KOPT-K1 (cell line): ENCODE measurements at regions not wholly inside any gene's neighbourhood (a gene's known extent, or its start where the extent isn't known, plus 50 kb on each side); places are given as distances from the start of the nearest gene placed in this dataset.
"Not testable (repeated sequence)": the region's sequence is repeated elsewhere in the genome, so short reads cannot be mapped to it uniquely, and the experiment has no call there.

Experiments
- H3K27ac ChIP-seq: fragments of 200-600 bp; sonication (generic); 2 replicates; pipeline ENCODE4 v1.5.1; 2016; ENCODE audit warnings: antibody characterized with exemption, mild to moderate bottlenecking, low read depth, low read length; ENCODE audit not compliant: poor library complexity, severe bottlenecking
- H3K36me3 ChIP-seq: fragments of 200-600 bp; sonication (generic); 2 replicates; pipeline ENCODE4 v1.5.1; 2017; ENCODE audit warnings: antibody characterized with exemption, mild to moderate bottlenecking, low read length, moderate library complexity; ENCODE audit not compliant: insufficient read depth
- H3K9me3 ChIP-seq: fragments of 200-600 bp; sonication (generic); 2 replicates; pipeline ENCODE4 v1.5.1; 2017; ENCODE audit warnings: antibody characterized with exemption, low read length, mild to moderate bottlenecking; ENCODE audit not compliant: insufficient read depth, poor library complexity, severe bottlenecking

GRCh38 chr1:218518216-218518740 lies 173.1 kb downstream of the TGFB2 start:
- Histone ChIP-seq H3K9me3 (no peaks in the 10 kb centered on the region), H3K36me3 (no peaks in the 10 kb centered on the region), H3K27ac (no peak overlapping the region)

- H3K27ac ChIP-seq, H3K9me3 ChIP-seq, H3K36me3 ChIP-seq: not testable (repeated sequence)
Observed at GRCh38 chr1:218520646-218521045, 175.5 kb downstream of the TGFB2 start.

- no peaks in the 10 kb centered on the region for H3K9me3 ChIP-seq
- H3K27ac ChIP-seq = no peak overlapping the region
- no peaks in the 10 kb centered on the region for H3K36me3 ChIP-seq
Observed at GRCh38 chr1:218521414-218522169, 176.5 kb downstream of the TGFB2 start.

- Histone ChIP-seq H3K9me3 (no peaks in the 10 kb centered on the region), H3K27ac (no peak overlapping the region), H3K36me3 (no peaks in the 10 kb centered on the region)
Observed at GRCh38 chr1:218524526-218524925, 179.4 kb downstream of the TGFB2 start.

- no peak overlapping the region for H3K27ac ChIP-seq
- no peaks in the 10 kb centered on the region for H3K36me3 ChIP-seq
- no peaks in the 10 kb centered on the region for H3K9me3 ChIP-seq
Observed at GRCh38 chr1:218525031-218525430, 179.9 kb downstream of the TGFB2 start.

- no peaks in the 10 kb centered on the region for H3K9me3 ChIP-seq
- H3K36me3 ChIP-seq = no peaks in the 10 kb centered on the region
- H3K27ac ChIP-seq = no peak overlapping the region
Observed at GRCh38 chr1:218525451-218526197, 180.5 kb downstream of the TGFB2 start.

GRCh38 chr1:218526198-218526580 lies 181.1 kb downstream of the TGFB2 start:
- Histone ChIP-seq H3K9me3 (no peaks in the 10 kb centered on the region), H3K36me3 (no peaks in the 10 kb centered on the region), H3K27ac (no peak overlapping the region)

- H3K36me3 ChIP-seq = no peaks in the 10 kb centered on the region
- H3K9me3 ChIP-seq = no peaks in the 10 kb centered on the region
- no peak overlapping the region for H3K27ac ChIP-seq
Observed at GRCh38 chr1:218527737-218528136, 182.6 kb downstream of the TGFB2 start.

- Histone ChIP-seq H3K27ac (no peak overlapping the region), H3K9me3 (no peaks in the 10 kb centered on the region), H3K36me3 (no peaks in the 10 kb centered on the region)
Observed at GRCh38 chr1:218529646-218530300, 184.6 kb downstream of the TGFB2 start.

GRCh38 chr1:218531936-218532335 lies 186.8 kb downstream of the TGFB2 start:
- no peaks in the 10 kb centered on the region for H3K36me3 ChIP-seq
- no peak overlapping the region for H3K27ac ChIP-seq
- no peaks in the 10 kb centered on the region for H3K9me3 ChIP-seq

GRCh38 chr1:218536296-218536986 lies 191.3 kb downstream of the TGFB2 start:
- Histone ChIP-seq H3K27ac (no peak overlapping the region), H3K36me3 (no peaks in the 10 kb centered on the region), H3K9me3 (no peaks in the 10 kb centered on the region)

GRCh38 chr1:218537122-218537913 lies 192.2 kb downstream of the TGFB2 start:
- no peaks in the 10 kb centered on the region for H3K9me3 ChIP-seq
- H3K36me3 ChIP-seq = no peaks in the 10 kb centered on the region
- H3K27ac ChIP-seq = no peak overlapping the region

GRCh38 chr1:218538341-218538740 lies 193.2 kb downstream of the TGFB2 start:
- Histone ChIP-seq H3K9me3 (no peaks in the 10 kb centered on the region), H3K36me3 (no peaks in the 10 kb centered on the region), H3K27ac (no peak overlapping the region)

GRCh38 chr1:218546314-218546713 lies 201.2 kb downstream of the TGFB2 start:
- Histone ChIP-seq H3K36me3 (no peaks in the 10 kb centered on the region), H3K9me3 (no peaks in the 10 kb centered on the region), H3K27ac (no peak overlapping the region)
